Type B pancreatic cell (in vitro differentiated cells): ENCODE measurements at regions not wholly inside any gene's neighbourhood (a gene's known extent, or its start where the extent isn't known, plus 50 kb on each side); places are given as distances from the start of the nearest gene placed in this dataset.

Experiments used
- DNase-seq: peaks from one replicate; pipeline ENCODE4 v3.0.0; 2021; ENCODE audit warnings: mixed read lengths; ENCODE audit not compliant: unreplicated experiment; ENCODE audit errors: extremely low spot score
- H3K27ac Mint-ChIP-seq: 2 replicates; pipeline ENCODE4 v1.8.0; 2021; ENCODE audit warnings: mild to moderate bottlenecking, mixed read lengths
- H3K27me3 Mint-ChIP-seq: 2 replicates; pipeline ENCODE4 v1.8.0; 2021; ENCODE audit warnings: mixed read lengths
- H3K36me3 Mint-ChIP-seq: 2 replicates; pipeline ENCODE4 v1.8.0; 2021; ENCODE audit warnings: mixed read lengths
- H3K4me1 Mint-ChIP-seq: one replicate; pipeline ENCODE4 v1.8.0; 2021; ENCODE audit warnings: mixed read lengths; ENCODE audit not compliant: unreplicated experiment
- H3K4me3 Mint-ChIP-seq: 2 replicates; pipeline ENCODE4 v1.8.0; 2021; ENCODE audit warnings: mild to moderate bottlenecking, mixed read lengths
- H3K9me3 Mint-ChIP-seq: 2 replicates; pipeline ENCODE4 v1.8.0; 2021; ENCODE audit warnings: mixed read lengths
- CTCF ChIP-seq: fragments of 200-600 bp; sonication (generic); conservative IDR thresholded peaks from 2 replicates; pipeline ENCODE4 v1.5.0; 2021; ENCODE audit warnings: antibody characterized with exemption, mild to moderate bottlenecking

GRCh38 chr4:36394352-36394903, 113.0 kb downstream of the DTHD1 start:
- H3K4me3 Mint-ChIP-seq, result no peak overlapping the region
- DNase-seq, result no peak
- peaks cover 5% of the 10 kb centered on the region for H3K4me1 Mint-ChIP-seq
- H3K9me3 Mint-ChIP-seq, result no peaks in the 10 kb centered on the region
- no peaks in the 10 kb centered on the region for H3K36me3 Mint-ChIP-seq
- peaks cover 4% of the 10 kb centered on the region for H3K27me3 Mint-ChIP-seq
- no peak overlapping the region for H3K27ac Mint-ChIP-seq
- TF ChIP-seq CTCF, result no peak

DNA sequence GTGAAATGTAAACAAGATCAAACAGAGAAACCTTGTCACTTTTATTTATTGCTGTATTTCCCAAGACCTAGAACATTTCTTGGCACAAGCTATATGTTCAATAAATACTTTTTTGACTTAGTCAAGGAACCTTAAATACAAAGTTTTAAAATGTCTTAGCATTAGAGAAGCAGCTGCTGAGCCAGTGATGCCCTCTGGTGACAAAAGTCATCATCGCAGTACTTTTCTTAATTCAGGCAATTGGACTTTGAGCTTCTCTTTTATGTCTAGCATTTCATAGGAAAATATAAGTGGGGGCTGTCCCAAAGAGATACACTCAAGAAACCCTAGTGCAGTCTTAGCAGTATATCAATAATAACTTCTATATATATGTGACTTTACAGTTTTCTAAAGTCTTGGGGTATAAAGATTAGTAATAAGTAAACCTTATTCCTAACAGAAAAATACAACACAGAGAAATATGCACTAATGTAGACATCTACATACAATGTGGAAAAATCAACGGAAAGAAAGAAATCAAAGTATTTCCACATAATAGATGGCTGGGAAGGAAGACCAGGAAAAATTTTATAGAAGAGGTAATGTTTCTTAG, 118.4 kb downstream of the DTHD1 start:
- H3K9me3 Mint-ChIP-seq, result no peaks in the 10 kb centered on the region
- no peak overlapping the region for H3K4me3 Mint-ChIP-seq
- peak; percentile 78 for TF ChIP-seq CTCF
- no peak overlapping the region for H3K27ac Mint-ChIP-seq
- no peak for DNase-seq
- no peaks in the 10 kb centered on the region for H3K4me1 Mint-ChIP-seq
- peaks cover 4% of the 10 kb centered on the region for H3K27me3 Mint-ChIP-seq
- no peaks in the 10 kb centered on the region for H3K36me3 Mint-ChIP-seq

DNA sequence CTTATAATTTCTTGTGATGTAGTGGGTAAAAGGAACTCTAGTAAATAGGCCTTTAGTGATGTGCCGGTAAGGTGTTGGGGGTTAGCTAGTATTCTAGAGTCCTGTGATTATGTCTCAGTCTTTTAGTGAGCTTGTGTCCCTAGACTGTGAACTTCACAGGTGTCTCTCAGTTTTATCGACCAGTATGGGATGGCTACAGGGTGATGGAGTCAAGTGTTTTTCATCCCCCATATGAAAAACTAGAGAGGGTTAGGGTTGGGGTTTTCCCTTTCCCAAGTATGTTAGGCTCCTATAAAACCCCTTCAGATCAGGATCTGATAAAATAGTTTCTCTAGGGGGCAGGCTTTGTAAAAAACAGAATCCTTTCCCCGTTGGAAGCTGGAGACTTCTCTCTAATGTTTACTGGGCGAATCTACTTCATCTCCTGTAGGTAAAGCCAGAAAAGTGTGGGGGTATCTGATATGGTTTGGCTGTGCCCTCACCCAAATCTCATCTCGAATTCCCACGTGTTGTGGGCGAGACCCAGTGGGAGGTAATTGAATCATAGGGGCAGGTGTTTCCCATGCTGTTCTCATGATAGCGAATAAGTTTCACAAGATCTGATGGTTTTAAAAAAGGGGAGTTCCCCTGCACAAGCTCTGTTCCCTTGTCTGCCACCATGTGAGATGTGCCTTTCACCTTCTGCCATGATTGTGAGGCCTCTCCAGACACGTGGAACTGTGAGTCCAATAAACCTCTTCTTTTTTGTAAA, 120.8 kb downstream of the DTHD1 start:
- Mint-ChIP-seq H3K9me3 (no peaks in the 10 kb centered on the region), H3K27ac (no peak overlapping the region), H3K27me3 (no peaks in the 10 kb centered on the region), H3K4me1 (no peaks in the 10 kb centered on the region), H3K36me3 (no peaks in the 10 kb centered on the region), H3K4me3 (no peak overlapping the region)
- no peak for DNase-seq
- no peak for TF ChIP-seq CTCF

DNA sequence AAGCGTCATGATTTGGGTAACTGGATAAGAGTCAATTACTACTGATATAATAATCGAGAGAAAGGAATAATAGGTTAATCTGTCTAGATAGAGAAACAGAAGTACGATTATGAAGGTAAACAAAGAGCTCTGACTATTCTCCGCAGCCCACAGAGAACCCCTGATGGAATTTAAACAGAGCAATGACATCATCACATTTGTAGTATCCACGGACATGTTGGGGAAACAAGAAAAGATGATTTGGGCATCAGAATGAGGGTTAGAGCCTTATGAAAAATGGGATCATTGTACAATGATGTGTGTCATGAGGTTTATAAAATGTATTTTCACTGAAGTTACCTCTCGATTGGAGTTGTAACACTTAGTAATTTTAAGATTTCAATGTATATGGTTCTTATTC, 129.9 kb downstream of the DTHD1 start:
- H3K4me3 Mint-ChIP-seq, result no peak overlapping the region
- no peaks in the 10 kb centered on the region for H3K36me3 Mint-ChIP-seq
- no peak for DNase-seq
- H3K27me3 Mint-ChIP-seq, result peaks cover 3% of the 10 kb centered on the region
- H3K9me3 Mint-ChIP-seq, result no peaks in the 10 kb centered on the region
- H3K27ac Mint-ChIP-seq, result no peak overlapping the region
- H3K4me1 Mint-ChIP-seq, result no peaks in the 10 kb centered on the region
- TF ChIP-seq CTCF, result no peak

- no peaks in the 10 kb centered on the region for H3K36me3 Mint-ChIP-seq
- TF ChIP-seq CTCF, result peak; percentile 65
- DNase-seq, result no peak
- H3K4me3 Mint-ChIP-seq, result no peak overlapping the region
- peaks cover 3% of the 10 kb centered on the region for H3K27me3 Mint-ChIP-seq
- no peaks in the 10 kb centered on the region for H3K4me1 Mint-ChIP-seq
- no peaks in the 10 kb centered on the region for H3K9me3 Mint-ChIP-seq
- H3K27ac Mint-ChIP-seq, result no peak overlapping the region
These were observed 132.8 kb downstream of the DTHD1 start for GRCh38 chr4:36414248-36414647.
